CD14-positive monocyte (primary cell): ENCODE measurements at regions not wholly inside any gene's neighbourhood (a gene's known extent, or its start where the extent isn't known, plus 50 kb on each side); places are given as distances from the start of the nearest gene placed in this dataset.
A peak's percentile ranks its signal among the peaks of the same experiment; 100 is the strongest.

Experiments
- DNase-seq, 3 donors: peaks; one replicate each; pipeline ENCODE4 v3.0.0-alpha.2; 2011 to 2022
- H2AFZ ChIP-seq: 2 replicates; pipeline ENCODE4 v1.6.0; 2012; ENCODE audit warnings: mild to moderate bottlenecking, low read depth, low read length, inconsistent platforms; ENCODE audit not compliant: insufficient read depth, poor library complexity, severe bottlenecking
- H3K27ac ChIP-seq, 2 donors: 1 replicate in 1 of 2; 2 replicates in 1 of 2; pipeline ENCODE4 v1.5.1; 2012 to 2013; ENCODE audit warnings: low read length in 2 of 2, control low read depth in 1 of 2, inconsistent platforms in 1 of 2, low read depth in 1 of 2, mild to moderate bottlenecking in 1 of 2
- H3K27me3 ChIP-seq, 2 donors: one replicate each; pipeline versions ENCODE4 v1.6.0 to v1.6.1; 2011 to 2013; ENCODE audit warnings: low read length in 2 of 2; ENCODE audit not compliant: control insufficient read depth in 2 of 2, insufficient read depth in 2 of 2
- H3K36me3 ChIP-seq, 2 donors: replicated peaks in 1 of 2; 1 replicate in 1 of 2; 2 replicates in 1 of 2; pipeline versions ENCODE4 v1.5.1 to v1.6.1; 2012 to 2013; ENCODE audit warnings: low read length in 2 of 2, control low read depth in 1 of 2, inconsistent platforms in 1 of 2, mild to moderate bottlenecking in 1 of 2; ENCODE audit not compliant: insufficient read depth in 2 of 2, control insufficient read depth in 1 of 2
- H3K4me1 ChIP-seq, 2 donors: 1 replicate in 1 of 2; 2 replicates in 1 of 2; pipeline versions ENCODE4 v1.5.1 to v1.6.1; 2012 to 2013; ENCODE audit warnings: low read length in 2 of 2, control low read depth in 1 of 2, inconsistent platforms in 1 of 2, mild to moderate bottlenecking in 1 of 2, moderate library complexity in 1 of 2; ENCODE audit not compliant: insufficient read depth in 2 of 2, control insufficient read depth in 1 of 2
- H3K4me2 ChIP-seq: replicated peaks from 2 replicates; pipeline ENCODE3; 2012; ENCODE audit warnings: low read length, moderate library complexity, mild to moderate bottlenecking; ENCODE audit not compliant: poor library complexity, severe bottlenecking; ENCODE audit errors: extremely low read depth
- H3K4me3 ChIP-seq, 3 experiments: fragments of 200-600 bp in 1 of 3; sonication (generic) in 1 of 3; replicated peaks in 1 of 3; 1 replicate in 2 of 3; 2 replicates in 1 of 3; pipeline ENCODE4 v1.5.1; 2011 to 2013; ENCODE audit warnings: low read length in 3 of 3, mild to moderate bottlenecking in 3 of 3, control low read depth in 2 of 3, low read depth in 2 of 3, inconsistent platforms in 1 of 3, moderate library complexity in 1 of 3
- H3K79me2 ChIP-seq: 2 replicates; pipeline ENCODE4 v1.6.0; 2012; ENCODE audit warnings: mild to moderate bottlenecking, control low read depth, inconsistent platforms, low read length, moderate library complexity; ENCODE audit not compliant: insufficient read depth
- H3K9ac ChIP-seq: 2 replicates; pipeline ENCODE4 v1.6.0; 2017; ENCODE audit warnings: low read length, mild to moderate bottlenecking; ENCODE audit not compliant: insufficient read depth, poor library complexity, severe bottlenecking
- H3K9me3 ChIP-seq, 2 donors: replicated peaks in 1 of 2; 1 replicate in 1 of 2; 2 replicates in 1 of 2; pipeline versions ENCODE4 v1.5.1 to v1.6.1; 2012 to 2013; ENCODE audit warnings: low read length in 2 of 2, control low read depth in 1 of 2; ENCODE audit not compliant: control insufficient read depth in 1 of 2, insufficient read depth in 1 of 2
- H4K20me1 ChIP-seq: 2 replicates; pipeline ENCODE4 v1.6.0; 2012; ENCODE audit warnings: mild to moderate bottlenecking, low read length, control low read depth, moderate library complexity; ENCODE audit not compliant: insufficient read depth
- H3K27ac Mint-ChIP-seq, 7 donors: one replicate each; pipeline ENCODE4 v1.8.0; 2020; ENCODE audit warnings: mild to moderate bottlenecking in 7 of 7, mixed read lengths in 7 of 7, moderate library complexity in 6 of 7, inconsistent platforms in 2 of 7
- H3K27me3 Mint-ChIP-seq, 3 donors: one replicate each; pipeline ENCODE4 v1.8.0; 2021 to 2022; ENCODE audit warnings: low read depth in 3 of 3, mild to moderate bottlenecking in 3 of 3, mixed read lengths in 3 of 3, moderate library complexity in 3 of 3, inconsistent platforms in 1 of 3
- H3K36me3 Mint-ChIP-seq, 2 donors: one replicate each; pipeline ENCODE4 v1.8.0; 2020; ENCODE audit warnings: mixed read lengths in 2 of 2, inconsistent platforms in 1 of 2, mild to moderate bottlenecking in 1 of 2
- H3K4me1 Mint-ChIP-seq: one replicate; pipeline ENCODE4 v1.8.0; 2020; ENCODE audit warnings: mild to moderate bottlenecking, mixed read lengths
- H3K4me3 Mint-ChIP-seq, 2 donors: one replicate each; pipeline ENCODE4 v1.8.0; 2020; ENCODE audit warnings: mild to moderate bottlenecking in 2 of 2, mixed read lengths in 2 of 2, moderate library complexity in 1 of 2
- H3K9me3 Mint-ChIP-seq, 7 donors: one replicate each; pipeline ENCODE4 v1.8.0; 2020 to 2022; ENCODE audit warnings: mixed read lengths in 7 of 7, mild to moderate bottlenecking in 6 of 7, moderate library complexity in 6 of 7, inconsistent platforms in 2 of 7
- CTCF ChIP-seq: fragments of 200-600 bp; IDR thresholded peaks from one replicate; pipeline ENCODE4 v1.8.0; 2022; ENCODE audit warnings: antibody characterized with exemption, mild to moderate bottlenecking
- WGBS: methylation state at CpG from one replicate; pipeline ENCODE4 v1.1.5; 2013; ENCODE audit warnings: missing lambda C conversion rate; ENCODE audit not compliant: insufficient coverage; 5-methylcytosine and 5-hydroxymethylcytosine counted together
- intact Hi-C, 2 donors: fragments of 100-400 bp; cut with micrococcal nuclease; formaldehyde crosslinking; loops; one replicate each; pipeline versions ENCODE4 v1.15.0 to v1.15.1; 2023

- peak overlapping the region in 1 of 7 donors; percentile 40 for H3K27ac Mint-ChIP-seq
- no peak overlapping the region for H3K4me3 Mint-ChIP-seq
- no peak for TF ChIP-seq CTCF
- no peak for DNase-seq
- Histone ChIP-seq H3K27ac (no peak overlapping the region), H3K4me1 (no peaks in the 10 kb centered on the region), H4K20me1 (peaks cover 97% of the 10 kb centered on the region), H3K79me2 (peaks cover 56% of the 10 kb centered on the region), H3K4me2 (no peak overlapping the region), H3K36me3 (peaks cover 8 to 27% of the 10 kb centered on the region in 2 donors), H3K9me3 (no peaks in the 10 kb centered on the region), H3K4me3 (no peak overlapping the region), H3K9ac (no peak overlapping the region), H2AFZ (no peak overlapping the region), H3K27me3 (no peaks in the 10 kb centered on the region)
- no peaks in the 10 kb centered on the region for H3K4me1 Mint-ChIP-seq
- H3K9me3 Mint-ChIP-seq: no peaks in the 10 kb centered on the region
- 87% methylated on average over 23 of the region's 26 CpGs for WGBS
- intact Hi-C loops: no loop called here
- H3K27me3 Mint-ChIP-seq: peaks cover 0 to 4% (median 0%) of the 10 kb centered on the region in 3 donors
- H3K36me3 Mint-ChIP-seq: peaks cover 21 to 30% of the 10 kb centered on the region in 2 donors
These were observed 187.1 kb downstream of the BRD1 start for GRCh38 chr22:49640366-49641095.

GRCh38 chr22:49639956-49640355 lies 187.7 kb downstream of the BRD1 start:
- Histone ChIP-seq H3K4me1 (no peaks in the 10 kb centered on the region), H3K4me3 (no peak overlapping the region), H4K20me1 (peaks cover 97% of the 10 kb centered on the region), H2AFZ (no peak overlapping the region), H3K9me3 (no peaks in the 10 kb centered on the region), H3K36me3 (peaks cover 8 to 27% of the 10 kb centered on the region in 2 donors), H3K4me2 (no peak overlapping the region), H3K79me2 (peaks cover 54% of the 10 kb centered on the region), H3K27ac (no peak overlapping the region), H3K27me3 (no peaks in the 10 kb centered on the region), H3K9ac (no peak overlapping the region)
- intact Hi-C loops: no loop called here
- Mint-ChIP-seq H3K27ac (no peak overlapping the region), H3K27me3 (peaks cover 0 to 4% (median 0%) of the 10 kb centered on the region in 3 donors), H3K9me3 (no peaks in the 10 kb centered on the region), H3K4me3 (no peak overlapping the region), H3K4me1 (no peaks in the 10 kb centered on the region), H3K36me3 (peaks cover 19 to 30% of the 10 kb centered on the region in 2 donors)
- no peak for TF ChIP-seq CTCF
- no peak for DNase-seq
- 97% methylated on average over 9 of the region's 12 CpGs for WGBS
